ENCODE measurements at regions not wholly inside any gene's neighbourhood (a gene's known extent, or its start where the extent isn't known, plus 50 kb on each side); places are given as distances from the start of the nearest gene placed in this dataset.
"Not testable (repeated sequence)": the region's sequence is repeated elsewhere in the genome, so short reads cannot be mapped to it uniquely, and the experiment has no call there.

- no peak overlapping the region for H3K4me3 Mint-ChIP-seq
- H3K4me1 Mint-ChIP-seq, result peaks cover 21% of the 10 kb centered on the region
- TF ChIP-seq SOX15 (CRISPR knock-in tag; IDR thresholded peaks at IDR 0.05), result no peak
- no peak for TF ChIP-seq MLX (CRISPR knock-in tag; IDR thresholded peaks at IDR 0.05)
- ATAC-seq (no peak), DNase-seq (ENCODE audit: low spot score) (no peak)
- H3K36me3 Mint-ChIP-seq, result peaks cover 10% of the 10 kb centered on the region
- POLR2A ChIA-PET, result no interaction called here
- H3K27me3 Mint-ChIP-seq (ENCODE audit: low read depth), result peaks cover 4% of the 10 kb centered on the region; the same call in 1 of the 2 replicates
- CTCF ChIA-PET, result interaction anchor here (1.0 to 2.8 kb wide), 5 partner anchors 14 to 234 kb away, joined by 3 to 25 read pairs (median 4); no protein-coding TSS in a partner anchor
- peaks cover 18% of the 10 kb centered on the region for H3K9me3 Mint-ChIP-seq
- H3K27ac Mint-ChIP-seq, result no peak overlapping the region
Measured at GRCh38 chr2:64936809-64937208, 52.4 kb upstream of the SLC1A4 start.

- CTCF ChIA-PET, result interaction anchor here (1.0 to 2.8 kb wide), 6 partner anchors 15 to 233 kb away, joined by 3 to 25 read pairs (median 4); no protein-coding TSS in a partner anchor
Measured at GRCh38 chr2:64937314-64937686, 51.9 kb upstream of the SLC1A4 start.

GRCh38 chr2:64937687-64938491 is 51.3 kb upstream of the SLC1A4 start:
- ChIA-PET POLR2A (no interaction called here), CTCF (interaction anchor here (1.0 to 2.8 kb wide), 6 partner anchors 15 to 233 kb away, joined by 3 to 25 read pairs (median 4); no protein-coding TSS in a partner anchor)
- no peak; the same call in 1 of the 2 replicates for ATAC-seq
- Mint-ChIP-seq H3K27ac (no peak overlapping the region), H3K4me1 (peaks cover 21% of the 10 kb centered on the region), H3K27me3 (ENCODE audit: low read depth) (no peaks in the 10 kb centered on the region; the same call in 1 of the 2 replicates), H3K4me3 (no peak overlapping the region), H3K9me3 (peaks cover 18% of the 10 kb centered on the region), H3K36me3 (peaks cover 10% of the 10 kb centered on the region)
- TF ChIP-seq ATF3 (CRISPR knock-in tag; conservative IDR thresholded peaks at IDR 0.05), result no peak
- TF ChIP-seq ZBTB43 (CRISPR knock-in tag; IDR thresholded peaks at IDR 0.05), result no peak
- no peak for TF ChIP-seq GTF2I (CRISPR knock-in tag; conservative IDR thresholded peaks at IDR 0.05)
- no peak for TF ChIP-seq ESRRA (CRISPR knock-in tag; IDR thresholded peaks at IDR 0.05; ENCODE audit: borderline replicate concordance)
- no peak for TF ChIP-seq TEAD4 (CRISPR knock-in tag; IDR thresholded peaks at IDR 0.05)
- TF ChIP-seq SP1 (CRISPR knock-in tag; conservative IDR thresholded peaks at IDR 0.05), result no peak
- TF ChIP-seq HMGA2 (CRISPR knock-in tag; IDR thresholded peaks at IDR 0.05), result no peak
- no peak for TF ChIP-seq MYBL2 (CRISPR knock-in tag; IDR thresholded peaks at IDR 0.05)
- TF ChIP-seq TEAD1 (CRISPR knock-in tag; IDR thresholded peaks at IDR 0.05), result no peak
- no peak for TF ChIP-seq ETV6 (CRISPR knock-in tag; IDR thresholded peaks at IDR 0.05)
- no peak for TF ChIP-seq ATF6 (CRISPR knock-in tag; IDR thresholded peaks at IDR 0.05)
- no peak for TF ChIP-seq NR3C1 (CRISPR knock-in tag; conservative IDR thresholded peaks at IDR 0.05; ENCODE audit: low read depth)
- TF ChIP-seq IRF2 (CRISPR knock-in tag; IDR thresholded peaks at IDR 0.05; ENCODE audit: borderline replicate concordance, low read depth), result no peak
- TF ChIP-seq PRRX2 (CRISPR knock-in tag; IDR thresholded peaks at IDR 0.05), result no peak
- TF ChIP-seq OVOL2 (CRISPR knock-in tag; IDR thresholded peaks at IDR 0.05; ENCODE audit: borderline replicate concordance), result no peak
- no peak for TF ChIP-seq MLX (CRISPR knock-in tag; IDR thresholded peaks at IDR 0.05)
- no peak for TF ChIP-seq ZNF425 (CRISPR knock-in tag; conservative IDR thresholded peaks at IDR 0.05)
- TF ChIP-seq ZSCAN18 (CRISPR knock-in tag; IDR thresholded peaks at IDR 0.05), result no peak
- TF ChIP-seq E2F5 (CRISPR knock-in tag; IDR thresholded peaks at IDR 0.05), result no peak
- no peak for TF ChIP-seq ZNF138 (CRISPR knock-in tag; conservative IDR thresholded peaks at IDR 0.05)
- no peak for DNase-seq (ENCODE audit: low spot score)

More at GRCh38 chr2:64937314-64937686, 51.9 kb upstream of the SLC1A4 start:
- Mint-ChIP-seq H3K9me3 (peaks cover 18% of the 10 kb centered on the region), H3K4me1 (peaks cover 21% of the 10 kb centered on the region)
- H3K27me3 Mint-ChIP-seq (ENCODE audit: low read depth); H3K4me3 Mint-ChIP-seq; POLR2A ChIA-PET; H3K27ac Mint-ChIP-seq; ATAC-seq; DNase-seq (ENCODE audit: low spot score); H3K36me3 Mint-ChIP-seq: not testable (repeated sequence)

All from WTC11 (cell line).